T-cell (primary cell): ENCODE measurements at regions not wholly inside any gene's neighbourhood (a gene's known extent, or its start where the extent isn't known, plus 50 kb on each side); places are given as distances from the start of the nearest gene placed in this dataset.

Experiments used
- ATAC-seq, 4 experiments: fragments of 200-7000 bp in 3 of 4; fragments of 150-1000 bp in 1 of 4; cut with Tn5 transposase; replicated peaks in 1 of 4; 1 replicate in 3 of 4; 2 replicates in 1 of 4; pipeline ENCODE4 v1.10.0; 2021; ENCODE audit warnings: moderate library complexity in 3 of 4, mild to moderate bottlenecking in 2 of 4, moderate number of reproducible peaks in 1 of 4
- CTCF ChIA-PET, 2 donors: fragments of 300-600 bp; sonication (Branson Sonifier 250); formaldehyde crosslinking; loops; one replicate each; lab custom pipeline; 2022; ENCODE audit warnings: antibody characterized with exemption in 2 of 2; lab: Charles Lee
- POLR2A ChIA-PET, 2 donors: fragments of 300-600 bp; sonication (Branson Sonifier 250); formaldehyde crosslinking; loops; one replicate each; lab custom pipeline; 2022; ENCODE audit warnings: antibody characterized with exemption in 2 of 2; lab: Charles Lee
- DNase-seq, 35 experiments: peaks; one replicate each; pipeline versions ENCODE4 v3.0.0 to v3.0.0-alpha.2; 2013 to 2023
- H3K27ac ChIP-seq: one replicate; pipeline ENCODE4 v1.5.1; 2013; ENCODE audit warnings: low read length
- H3K27me3 ChIP-seq, 2 experiments: replicated peaks in 1 of 2; 1 replicate in 1 of 2; 2 replicates in 1 of 2; pipeline versions ENCODE4 v1.6.1 to v1.7.0; 2013; ENCODE audit warnings: low read length in 1 of 2, mixed read lengths in 1 of 2; ENCODE audit not compliant: control insufficient read depth in 2 of 2, insufficient read depth in 2 of 2; ENCODE audit errors: extremely low read depth in 1 of 2
- H3K36me3 ChIP-seq, 2 donors: 1 replicate in 1 of 2; 2 replicates in 1 of 2; pipeline versions ENCODE4 v1.6.1 to v1.7.0; 2013; ENCODE audit warnings: low read length in 1 of 2; ENCODE audit not compliant: control insufficient read depth in 2 of 2, insufficient read depth in 1 of 2; ENCODE audit errors: extremely low read depth in 1 of 2
- H3K4me1 ChIP-seq, 2 experiments: 1 replicate in 1 of 2; 2 replicates in 1 of 2; pipeline versions ENCODE4 v1.6.1 to v1.7.0; 2013; ENCODE audit warnings: low read length in 2 of 2, mixed read lengths in 1 of 2; ENCODE audit not compliant: insufficient read depth in 2 of 2, control insufficient read depth in 1 of 2; ENCODE audit errors: extremely low read depth in 1 of 2
- H3K4me3 ChIP-seq, 2 donors: 1 replicate in 1 of 2; 2 replicates in 1 of 2; pipeline versions ENCODE4 v1.5.1 to v1.7.0; 2013; ENCODE audit warnings: mild to moderate bottlenecking in 2 of 2, low read length in 1 of 2, moderate library complexity in 1 of 2; ENCODE audit not compliant: control insufficient read depth in 1 of 2; ENCODE audit errors: extremely low read depth in 1 of 2
- H3K9me3 ChIP-seq: 2 replicates; pipeline ENCODE4 v1.7.0; 2013
- H3K27ac Mint-ChIP-seq, 2 donors: one replicate each; pipeline ENCODE4 v1.8.0; 2020 to 2021; ENCODE audit warnings: mild to moderate bottlenecking in 2 of 2, mixed read lengths in 2 of 2
- H3K27me3 Mint-ChIP-seq, 2 donors: one replicate each; pipeline ENCODE4 v1.8.0; 2021 to 2022; ENCODE audit warnings: mixed read lengths in 2 of 2
- H3K36me3 Mint-ChIP-seq: one replicate; pipeline ENCODE4 v1.8.0; 2021; ENCODE audit warnings: mixed read lengths
- H3K4me1 Mint-ChIP-seq, 3 donors: one replicate each; pipeline ENCODE4 v1.8.0; 2020 to 2022; ENCODE audit warnings: mixed read lengths in 3 of 3, mild to moderate bottlenecking in 1 of 3
- H3K4me3 Mint-ChIP-seq, 3 donors: one replicate each; pipeline ENCODE4 v1.8.0; 2020 to 2022; ENCODE audit warnings: mild to moderate bottlenecking in 3 of 3, mixed read lengths in 3 of 3, moderate library complexity in 3 of 3
- H3K9me3 Mint-ChIP-seq, 3 donors: one replicate each; pipeline ENCODE4 v1.8.0; 2020 to 2022; ENCODE audit warnings: mixed read lengths in 3 of 3
- WGBS: methylation state at CpG from one replicate; pipeline ENCODE4 v1.1.5; 2013; ENCODE audit warnings: missing lambda C conversion rate; ENCODE audit not compliant: insufficient coverage; 5-methylcytosine and 5-hydroxymethylcytosine counted together

DNA sequence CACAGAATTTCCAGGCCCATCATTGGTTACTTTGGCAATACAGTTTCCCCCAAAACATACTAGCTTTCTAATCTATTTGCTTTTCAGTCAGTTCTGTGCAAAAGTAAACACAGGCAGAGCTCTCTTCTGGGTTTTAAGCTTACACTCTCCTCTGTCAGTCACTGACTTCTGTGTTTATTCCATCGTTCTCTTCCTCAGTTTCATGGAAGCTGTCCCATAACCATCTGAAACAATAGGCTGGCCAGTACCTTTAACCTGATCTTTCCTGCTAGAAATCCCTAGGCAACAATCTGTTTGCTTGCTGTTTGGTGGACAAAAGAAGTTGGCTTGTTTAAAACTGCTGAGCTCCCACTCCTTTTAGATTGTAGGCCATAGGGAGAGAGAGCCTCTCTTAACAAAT lies 431.5 kb downstream of the HACE1 start:
- Histone ChIP-seq H3K27me3 (no peaks in the 10 kb centered on the region), H3K27ac (no peak overlapping the region), H3K4me3 (no peak overlapping the region), H3K36me3 (no peaks in the 10 kb centered on the region), H3K9me3 (no peaks in the 10 kb centered on the region), H3K4me1 (no peaks in the 10 kb centered on the region)
- Mint-ChIP-seq H3K4me1 (no peaks in the 10 kb centered on the region), H3K36me3 (no peaks in the 10 kb centered on the region), H3K9me3 (peaks cover 2 to 19% (median 12%) of the 10 kb centered on the region in 3 donors), H3K4me3 (no peak overlapping the region), H3K27me3 (peaks cover 0 to 7% of the 10 kb centered on the region in 2 donors), H3K27ac (no peak overlapping the region)
- ATAC-seq (no peak), DNase-seq (no peak)
- no CpG with 5 or more reads among the region's 1 CpG for WGBS
- ChIA-PET POLR2A (no interaction called here), CTCF (no interaction called here)

DNA sequence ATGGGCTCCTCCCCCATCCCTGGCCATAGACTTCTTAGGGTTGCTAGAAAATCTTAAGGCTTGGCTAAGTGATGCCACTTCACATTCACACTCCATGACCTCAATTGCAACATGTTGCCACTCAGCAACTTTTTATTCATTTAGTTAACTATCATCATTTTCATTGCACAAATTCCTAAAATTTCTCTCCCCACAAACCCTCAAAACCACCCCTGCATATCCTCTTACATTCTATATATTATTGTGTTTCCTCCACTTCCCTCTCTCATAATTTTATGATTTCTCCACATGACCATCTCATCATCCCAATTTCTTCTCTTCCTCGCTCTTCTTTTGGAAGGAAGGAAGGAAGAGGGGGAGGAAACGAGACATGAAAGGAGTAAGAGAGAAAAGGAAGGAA lies 436.0 kb downstream of the HACE1 start:
- CTCF ChIA-PET = no interaction called here
- DNase-seq (no peak), ATAC-seq (no peak)
- H3K9me3 ChIP-seq = no peaks in the 10 kb centered on the region
- H3K27ac ChIP-seq = no peak overlapping the region
- H3K4me3 Mint-ChIP-seq = no peak overlapping the region
- POLR2A ChIA-PET = no interaction called here
- peaks cover 0 to 7% of the 10 kb centered on the region in 2 donors for H3K27me3 Mint-ChIP-seq
- H3K27me3 ChIP-seq = no peaks in the 10 kb centered on the region
- no peaks in the 10 kb centered on the region for H3K4me1 ChIP-seq
- peaks cover 2 to 32% (median 21%) of the 10 kb centered on the region in 3 donors for H3K9me3 Mint-ChIP-seq
- H3K4me3 ChIP-seq = no peak overlapping the region
- H3K4me1 Mint-ChIP-seq = no peaks in the 10 kb centered on the region
- H3K36me3 Mint-ChIP-seq = no peaks in the 10 kb centered on the region
- no CpG with 5 or more reads among the region's 2 CpGs for WGBS
- H3K36me3 ChIP-seq = no peaks in the 10 kb centered on the region
- no peak overlapping the region for H3K27ac Mint-ChIP-seq

DNA sequence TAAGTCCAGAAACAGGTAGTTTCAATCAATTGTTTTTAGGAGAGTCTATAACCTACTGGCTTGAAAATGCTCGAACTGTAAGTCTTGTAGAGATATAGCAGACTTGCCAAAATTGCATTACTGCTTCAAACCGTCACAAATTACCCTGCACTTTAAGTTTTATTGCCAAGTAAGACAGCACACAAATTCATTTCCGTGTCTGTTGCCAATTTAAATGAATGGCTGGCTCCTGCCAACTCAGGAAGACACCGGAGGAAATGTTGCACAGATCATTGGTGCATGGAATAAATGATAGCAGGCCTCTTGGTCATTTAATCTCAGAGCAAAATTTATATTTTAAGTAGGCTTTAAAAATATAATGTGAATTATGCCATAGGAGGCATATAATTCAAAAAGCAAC lies 438.1 kb downstream of the HACE1 start:
- no peaks in the 10 kb centered on the region for H3K4me1 ChIP-seq
- no peaks in the 10 kb centered on the region for H3K36me3 ChIP-seq
- no peak overlapping the region for H3K27ac Mint-ChIP-seq
- ATAC-seq (no peak), DNase-seq (no peak)
- POLR2A ChIA-PET = interaction anchor here in 1 of 2 donors (0.6 kb wide), 1 partner anchor 41 kb away, joined by 3 read pairs; no protein-coding TSS in a partner anchor
- H3K4me3 Mint-ChIP-seq = no peak overlapping the region
- no peak overlapping the region for H3K27ac ChIP-seq
- no peaks in the 10 kb centered on the region for H3K27me3 ChIP-seq
- H3K4me1 Mint-ChIP-seq = no peaks in the 10 kb centered on the region
- H3K36me3 Mint-ChIP-seq = no peaks in the 10 kb centered on the region
- WGBS = no CpG with 5 or more reads among the region's 4 CpGs
- H3K9me3 ChIP-seq = no peaks in the 10 kb centered on the region
- peaks cover 0 to 5% of the 10 kb centered on the region in 2 donors for H3K27me3 Mint-ChIP-seq
- H3K4me3 ChIP-seq = no peak overlapping the region
- peaks cover under 1 to 32% (median 21%) of the 10 kb centered on the region in 3 donors for H3K9me3 Mint-ChIP-seq
- CTCF ChIA-PET = no interaction called here

DNA sequence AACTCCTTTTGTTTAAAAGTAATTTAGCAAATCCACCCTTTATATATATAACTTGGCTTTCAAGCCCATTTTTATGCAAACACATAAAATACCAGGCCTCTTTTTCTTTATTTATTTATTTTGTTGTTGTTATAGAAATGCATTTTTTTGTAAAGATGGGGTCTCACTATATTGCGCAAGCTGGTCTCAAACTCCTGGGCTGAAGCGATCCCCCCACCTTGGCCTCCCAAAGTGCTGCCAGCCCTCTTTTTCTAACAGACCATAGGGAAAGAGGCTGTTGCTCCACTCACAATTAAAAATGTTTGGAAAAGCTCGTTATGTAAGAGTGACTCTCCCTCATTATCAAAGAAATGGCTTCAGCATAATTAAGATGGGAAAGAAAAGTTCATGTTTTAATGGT lies 440.9 kb downstream of the HACE1 start:
- H3K4me1 Mint-ChIP-seq = no peaks in the 10 kb centered on the region
- ChIA-PET POLR2A (no interaction called here), CTCF (no interaction called here)
- Histone ChIP-seq H3K4me3 (no peak overlapping the region), H3K36me3 (no peaks in the 10 kb centered on the region), H3K9me3 (no peaks in the 10 kb centered on the region), H3K4me1 (no peaks in the 10 kb centered on the region), H3K27me3 (no peaks in the 10 kb centered on the region), H3K27ac (no peak overlapping the region)
- no peak for DNase-seq
- H3K27me3 Mint-ChIP-seq = peaks cover 0 to 2% of the 10 kb centered on the region in 2 donors
- H3K27ac Mint-ChIP-seq = no peak overlapping the region
- H3K36me3 Mint-ChIP-seq = no peaks in the 10 kb centered on the region
- no peak for ATAC-seq
- H3K9me3 Mint-ChIP-seq = peaks cover 0 to 24% (median 15%) of the 10 kb centered on the region in 3 donors
- no CpG with 5 or more reads among the region's 3 CpGs for WGBS
- H3K4me3 Mint-ChIP-seq = no peak overlapping the region

DNA sequence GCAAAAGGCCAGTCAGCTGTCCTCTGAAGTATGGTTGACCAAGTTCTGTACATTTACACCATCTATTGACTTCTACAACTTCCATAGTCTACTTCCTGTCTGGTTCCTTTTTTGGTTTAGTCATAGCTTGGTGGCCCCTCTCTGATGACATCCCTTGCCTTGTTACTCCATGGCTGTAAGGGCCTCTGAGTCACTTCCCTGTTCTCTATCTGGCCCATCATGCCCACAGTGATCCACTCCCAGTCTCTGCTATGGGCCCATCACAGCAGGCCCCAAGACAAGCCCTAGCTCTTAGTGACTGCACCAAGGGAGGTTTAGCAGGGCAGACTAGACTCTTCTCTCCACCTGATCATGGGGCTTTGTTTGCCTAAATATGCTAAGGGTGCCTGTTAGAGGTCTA lies 441.6 kb downstream of the HACE1 start:
- ATAC-seq = no peak
- Histone ChIP-seq H3K27ac (no peak overlapping the region), H3K27me3 (no peaks in the 10 kb centered on the region), H3K4me3 (no peak overlapping the region), H3K36me3 (no peaks in the 10 kb centered on the region), H3K4me1 (no peaks in the 10 kb centered on the region), H3K9me3 (no peaks in the 10 kb centered on the region)
- H3K36me3 Mint-ChIP-seq = no peaks in the 10 kb centered on the region
- H3K4me3 Mint-ChIP-seq = no peak overlapping the region
- no peaks in the 10 kb centered on the region for H3K4me1 Mint-ChIP-seq
- peaks cover 0 to 2% of the 10 kb centered on the region in 2 donors for H3K27me3 Mint-ChIP-seq
- H3K27ac Mint-ChIP-seq = no peak overlapping the region
- POLR2A ChIA-PET = no interaction called here
- CTCF ChIA-PET = no interaction called here
- DNase-seq = no peak
- H3K9me3 Mint-ChIP-seq = peaks cover 0 to 17% (median 8%) of the 10 kb centered on the region in 3 donors

DNA sequence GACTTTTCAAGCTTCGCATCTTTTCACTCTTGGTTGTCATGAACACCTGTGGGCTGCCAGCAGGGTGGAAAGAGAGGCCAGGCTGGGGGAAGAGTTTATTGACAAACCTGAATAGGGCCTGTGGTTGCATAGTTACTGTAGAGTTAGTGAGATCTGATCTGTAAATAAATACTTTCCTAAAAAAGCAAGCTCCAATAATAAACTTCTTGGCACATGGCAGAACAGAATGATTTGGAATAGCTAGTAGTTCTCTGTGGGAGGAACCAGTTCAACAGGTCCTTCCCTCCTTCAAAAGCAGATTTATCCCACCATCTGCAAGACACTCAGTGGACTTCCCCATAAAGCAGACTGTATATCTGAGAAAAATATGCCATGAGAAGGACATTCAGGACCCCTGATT lies 445.0 kb downstream of the HACE1 start:
- WGBS = no CpG with 5 or more reads among the region's 1 CpG
- Histone ChIP-seq H3K36me3 (no peaks in the 10 kb centered on the region), H3K27me3 (no peaks in the 10 kb centered on the region), H3K4me3 (no peak overlapping the region), H3K27ac (no peak overlapping the region), H3K9me3 (no peaks in the 10 kb centered on the region), H3K4me1 (no peaks in the 10 kb centered on the region)
- Mint-ChIP-seq H3K4me1 (no peaks in the 10 kb centered on the region), H3K4me3 (no peak overlapping the region), H3K27me3 (peaks cover 0 to 2% of the 10 kb centered on the region in 2 donors), H3K36me3 (no peaks in the 10 kb centered on the region), H3K27ac (no peak overlapping the region), H3K9me3 (no peaks in the 10 kb centered on the region)
- ATAC-seq = no peak
- no peak for DNase-seq
- CTCF ChIA-PET = no interaction called here
- POLR2A ChIA-PET = interaction anchor here in 1 of 2 donors (0.6 kb wide), 1 partner anchor 19 kb away, joined by 3 read pairs; no protein-coding TSS in a partner anchor

DNA sequence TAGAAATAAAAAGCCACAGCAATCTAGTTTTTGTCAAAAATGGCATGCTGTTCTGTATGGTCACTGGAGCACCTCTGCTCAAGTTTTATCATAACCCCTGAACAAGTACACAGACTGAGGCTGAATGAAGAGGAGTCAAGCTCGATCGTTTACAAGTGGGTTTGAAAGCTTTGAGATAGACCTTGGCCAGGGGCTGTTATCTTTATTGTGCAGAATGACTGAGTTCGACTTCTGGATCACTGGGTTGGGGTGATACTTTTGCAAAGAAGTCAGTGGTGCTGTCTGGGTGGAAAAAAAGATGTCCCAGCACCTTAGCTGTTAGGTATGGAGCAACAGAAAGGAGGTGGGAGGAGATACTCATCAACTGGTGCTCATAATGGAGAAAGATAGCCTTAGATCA lies 446.0 kb downstream of the HACE1 start:
- Histone ChIP-seq H3K4me3 (no peak overlapping the region), H3K27me3 (no peaks in the 10 kb centered on the region), H3K4me1 (no peaks in the 10 kb centered on the region), H3K9me3 (no peaks in the 10 kb centered on the region), H3K27ac (no peak overlapping the region), H3K36me3 (no peaks in the 10 kb centered on the region)
- H3K4me3 Mint-ChIP-seq = no peak overlapping the region
- no peaks in the 10 kb centered on the region for H3K36me3 Mint-ChIP-seq
- ChIA-PET CTCF (no interaction called here), POLR2A (no interaction called here)
- H3K9me3 Mint-ChIP-seq = no peaks in the 10 kb centered on the region
- H3K27ac Mint-ChIP-seq = no peak overlapping the region
- H3K27me3 Mint-ChIP-seq = peaks cover 0 to 2% of the 10 kb centered on the region in 2 donors
- ATAC-seq = no peak
- 55% methylated on average over 3 of the region's 3 CpGs for WGBS
- H3K4me1 Mint-ChIP-seq = peaks cover 0 to 1% (median 0%) of the 10 kb centered on the region in 3 donors
- DNase-seq = no peak
